Chondrocyte (in vitro differentiated cells): ENCODE measurements at regions not wholly inside any gene's neighbourhood (a gene's known extent, or its start where the extent isn't known, plus 50 kb on each side); places are given as distances from the start of the nearest gene placed in this dataset.

Source experiments
- DNase-seq: peaks from one replicate; pipeline ENCODE4 v3.0.0; 2021; ENCODE audit warnings: mixed read lengths, low spot score
- H3K27ac Mint-ChIP-seq: one replicate; pipeline ENCODE4 v1.8.0; 2021; ENCODE audit warnings: mild to moderate bottlenecking, moderate library complexity, mixed read lengths; ENCODE audit not compliant: unreplicated experiment
- H3K27me3 Mint-ChIP-seq: 2 replicates; pipeline ENCODE4 v1.8.0; 2021; ENCODE audit warnings: low read depth, mixed read lengths
- H3K36me3 Mint-ChIP-seq: 2 replicates; pipeline ENCODE4 v1.8.0; 2021; ENCODE audit warnings: low read depth, mixed read lengths
- H3K4me1 Mint-ChIP-seq: 2 replicates; pipeline ENCODE4 v1.8.0; 2021; ENCODE audit warnings: low read depth, mild to moderate bottlenecking, mixed read lengths
- H3K4me3 Mint-ChIP-seq: one replicate; pipeline ENCODE4 v1.8.0; 2021; ENCODE audit warnings: mild to moderate bottlenecking, moderate library complexity, mixed read lengths; ENCODE audit not compliant: unreplicated experiment
- H3K9me3 Mint-ChIP-seq: 2 replicates; pipeline ENCODE4 v1.8.0; 2021; ENCODE audit warnings: low read depth, mixed read lengths
- TF ChIP-seq, protein P1 (sequence below): fragments of 200-600 bp; sonication (generic); IDR thresholded peaks from 2 replicates; pipeline ENCODE4 v1.5.0; 2021; ENCODE audit warnings: antibody characterized with exemption, mild to moderate bottlenecking, moderate library complexity

DNA sequence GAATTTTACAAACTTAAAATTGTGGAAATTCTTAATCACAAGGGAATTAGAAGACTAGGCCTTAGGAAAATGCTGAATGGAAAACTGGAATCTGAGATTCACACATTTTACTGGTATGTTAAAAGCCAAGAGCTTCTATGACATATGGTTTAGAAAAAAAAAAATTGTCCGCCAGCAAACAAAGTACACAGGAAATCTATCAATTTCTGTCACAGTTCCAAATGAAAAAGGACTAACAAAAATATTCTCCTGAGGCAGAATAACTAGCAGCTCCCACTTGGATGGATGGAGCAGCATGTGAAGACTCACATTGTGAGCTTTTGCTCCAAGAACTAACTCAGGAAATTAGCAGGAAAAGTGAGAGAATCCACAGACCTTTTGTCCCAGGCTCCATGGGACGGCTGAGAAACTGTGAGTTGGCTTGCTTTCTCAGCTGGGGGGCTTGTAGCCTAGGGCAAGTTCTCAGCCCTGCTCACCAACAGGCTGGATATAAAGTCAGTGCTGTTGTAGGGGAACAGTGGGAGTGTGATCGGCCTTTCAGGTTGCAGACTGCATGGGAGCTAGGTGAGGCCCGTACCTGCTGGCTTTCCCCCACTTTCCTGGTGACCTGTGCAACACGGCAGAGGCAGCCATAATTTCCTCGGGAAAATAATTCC is 731.1 kb upstream of the SGO1 start:
- Mint-ChIP-seq H3K27ac (no peak overlapping the region), H3K4me3 (no peak overlapping the region), H3K9me3 (peaks cover 25% of the 10 kb centered on the region), H3K27me3 (no peaks in the 10 kb centered on the region), H3K36me3 (peaks cover 3% of the 10 kb centered on the region), H3K4me1 (no peaks in the 10 kb centered on the region)
- DNase-seq: no peak
- TF ChIP-seq, protein P1, sequence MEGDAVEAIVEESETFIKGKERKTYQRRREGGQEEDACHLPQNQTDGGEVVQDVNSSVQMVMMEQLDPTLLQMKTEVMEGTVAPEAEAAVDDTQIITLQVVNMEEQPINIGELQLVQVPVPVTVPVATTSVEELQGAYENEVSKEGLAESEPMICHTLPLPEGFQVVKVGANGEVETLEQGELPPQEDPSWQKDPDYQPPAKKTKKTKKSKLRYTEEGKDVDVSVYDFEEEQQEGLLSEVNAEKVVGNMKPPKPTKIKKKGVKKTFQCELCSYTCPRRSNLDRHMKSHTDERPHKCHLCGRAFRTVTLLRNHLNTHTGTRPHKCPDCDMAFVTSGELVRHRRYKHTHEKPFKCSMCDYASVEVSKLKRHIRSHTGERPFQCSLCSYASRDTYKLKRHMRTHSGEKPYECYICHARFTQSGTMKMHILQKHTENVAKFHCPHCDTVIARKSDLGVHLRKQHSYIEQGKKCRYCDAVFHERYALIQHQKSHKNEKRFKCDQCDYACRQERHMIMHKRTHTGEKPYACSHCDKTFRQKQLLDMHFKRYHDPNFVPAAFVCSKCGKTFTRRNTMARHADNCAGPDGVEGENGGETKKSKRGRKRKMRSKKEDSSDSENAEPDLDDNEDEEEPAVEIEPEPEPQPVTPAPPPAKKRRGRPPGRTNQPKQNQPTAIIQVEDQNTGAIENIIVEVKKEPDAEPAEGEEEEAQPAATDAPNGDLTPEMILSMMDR: no peak

DNA sequence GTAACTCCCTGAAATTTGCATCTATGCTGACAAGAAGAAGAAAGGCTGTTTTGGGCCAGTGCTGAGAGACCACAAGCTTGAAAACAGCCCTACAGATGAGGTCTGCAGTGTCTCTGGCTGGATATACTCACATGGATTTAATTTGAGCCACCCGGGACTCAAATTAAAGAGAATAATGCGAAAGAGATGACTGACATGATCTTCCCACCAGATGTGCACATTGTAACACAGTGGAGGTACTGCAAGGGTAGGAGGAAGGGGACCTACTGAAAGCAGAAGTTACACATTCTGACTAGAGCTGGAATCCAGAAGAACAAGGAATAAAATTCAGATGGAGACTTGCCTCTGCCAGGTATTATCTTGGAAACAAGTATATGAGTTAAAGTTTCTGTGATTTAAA is 728.3 kb upstream of the SGO1 start:
- no peak overlapping the region for H3K4me3 Mint-ChIP-seq
- H3K36me3 Mint-ChIP-seq: no peaks in the 10 kb centered on the region
- H3K27ac Mint-ChIP-seq: no peak overlapping the region
- TF ChIP-seq, protein P1: no peak
- H3K9me3 Mint-ChIP-seq: peaks cover 12% of the 10 kb centered on the region
- H3K27me3 Mint-ChIP-seq: peaks cover 2% of the 10 kb centered on the region
- H3K4me1 Mint-ChIP-seq: no peaks in the 10 kb centered on the region
- no peak for DNase-seq

DNA sequence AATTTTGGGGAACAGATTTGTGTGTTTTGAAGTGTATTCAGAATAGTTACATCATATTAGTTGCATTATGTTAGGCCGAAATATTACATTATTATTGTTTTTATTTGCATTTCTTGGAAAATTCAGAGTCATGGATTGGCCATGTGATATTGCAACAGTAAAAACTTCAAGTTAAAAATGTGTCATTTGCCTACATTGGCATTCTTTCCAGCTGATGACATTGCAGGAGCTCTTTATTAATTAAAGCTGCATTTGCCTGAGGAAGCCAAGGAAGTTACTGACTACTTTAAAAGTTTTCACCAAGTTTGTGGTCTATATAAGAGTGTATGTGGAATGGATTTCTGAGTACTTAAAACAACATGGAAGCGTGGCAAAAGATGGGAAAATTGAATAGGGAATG is 726.4 kb upstream of the SGO1 start:
- TF ChIP-seq, protein P1: no peak
- peaks cover 2% of the 10 kb centered on the region for H3K27me3 Mint-ChIP-seq
- H3K9me3 Mint-ChIP-seq: no peaks in the 10 kb centered on the region
- H3K36me3 Mint-ChIP-seq: no peaks in the 10 kb centered on the region
- no peak overlapping the region for H3K27ac Mint-ChIP-seq
- no peaks in the 10 kb centered on the region for H3K4me1 Mint-ChIP-seq
- H3K4me3 Mint-ChIP-seq: no peak overlapping the region
- no peak for DNase-seq

DNA sequence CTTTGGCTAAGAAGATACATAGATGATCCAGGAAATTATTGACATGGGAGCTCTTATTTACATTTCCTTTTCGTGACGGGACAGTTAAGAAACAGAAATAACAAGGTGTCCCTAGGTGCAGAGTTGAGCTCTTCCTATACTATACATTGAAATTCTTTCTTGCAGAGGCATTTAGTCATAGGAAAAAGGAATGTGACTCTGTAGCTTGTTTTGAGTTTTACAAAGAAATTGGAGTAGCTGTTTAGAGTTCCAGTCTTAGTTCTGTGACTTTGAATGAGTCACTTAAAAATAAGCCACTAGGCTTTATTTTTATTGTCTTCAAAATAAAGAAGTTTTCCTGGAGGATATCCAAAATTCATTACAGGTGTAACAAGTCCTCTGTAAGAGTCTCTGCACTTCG is 723.5 kb upstream of the SGO1 start:
- H3K36me3 Mint-ChIP-seq: no peaks in the 10 kb centered on the region
- no peak overlapping the region for H3K4me3 Mint-ChIP-seq
- TF ChIP-seq, protein P1: no peak
- H3K4me1 Mint-ChIP-seq: no peaks in the 10 kb centered on the region
- H3K27ac Mint-ChIP-seq: no peak overlapping the region
- H3K27me3 Mint-ChIP-seq: peaks cover 2% of the 10 kb centered on the region
- DNase-seq: no peak
- no peaks in the 10 kb centered on the region for H3K9me3 Mint-ChIP-seq

DNA sequence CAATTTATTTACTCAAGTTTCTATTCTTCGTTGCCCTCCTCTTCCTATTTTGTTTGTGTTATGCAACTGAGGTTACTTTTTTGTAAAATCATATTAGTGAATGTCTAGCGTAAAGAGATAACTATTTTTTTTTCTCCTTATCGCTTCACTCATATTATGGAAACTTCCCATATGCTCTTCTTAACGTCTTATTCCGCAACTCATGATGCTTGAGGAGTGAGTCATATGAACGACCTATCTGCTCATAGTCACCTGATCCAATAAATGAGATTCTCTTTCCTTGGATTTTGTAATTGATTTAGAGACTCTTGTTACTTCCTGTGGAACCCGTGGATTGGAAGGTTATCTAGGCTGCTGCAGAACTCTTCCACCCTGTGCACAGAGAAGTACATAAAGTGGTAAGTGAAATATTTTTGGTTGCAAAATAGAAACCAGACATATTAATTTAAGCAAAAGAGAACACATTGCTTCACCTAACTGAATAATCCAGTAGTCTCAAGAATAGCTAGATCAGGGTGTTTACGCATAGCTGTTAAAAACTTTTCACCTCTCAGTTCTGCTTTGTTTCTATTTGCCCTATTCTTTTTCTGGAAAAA is 719.3 kb upstream of the SGO1 start:
- TF ChIP-seq, protein P1: no peak
- peaks cover 2% of the 10 kb centered on the region for H3K27me3 Mint-ChIP-seq
- H3K36me3 Mint-ChIP-seq: no peaks in the 10 kb centered on the region
- no peak overlapping the region for H3K27ac Mint-ChIP-seq
- H3K9me3 Mint-ChIP-seq: no peaks in the 10 kb centered on the region
- DNase-seq: no peak
- H3K4me1 Mint-ChIP-seq: no peaks in the 10 kb centered on the region
- no peak overlapping the region for H3K4me3 Mint-ChIP-seq
